ENCODE measurements at regions not wholly inside any gene's neighbourhood (a gene's known extent, or its start where the extent isn't known, plus 50 kb on each side); places are given as distances from the start of the nearest gene placed in this dataset.
"Not testable (repeated sequence)": the region's sequence is repeated elsewhere in the genome, so short reads cannot be mapped to it uniquely, and the experiment has no call there.

- TF ChIP-seq CTCF (IDR thresholded peaks at IDR 0.05; ENCODE audit: insufficient read depth, low read length); GABPA (IDR thresholded peaks at IDR 0.05; ENCODE audit: low read depth); POLR2AphosphoS5 (IDR thresholded peaks at IDR 0.05; ENCODE audit: low read depth); REST (IDR thresholded peaks at IDR 0.05; ENCODE audit: insufficient replicate concordance, low read depth): not testable (repeated sequence)
Observed at GRCh38 chr12:131431126-131431655, 279.7 kb upstream of the SFSWAP start.
